ENCODE measurements at regions not wholly inside any gene's neighbourhood (a gene's known extent, or its start where the extent isn't known, plus 50 kb on each side); places are given as distances from the start of the nearest gene placed in this dataset.

- TF ChIP-seq, protein P1, sequence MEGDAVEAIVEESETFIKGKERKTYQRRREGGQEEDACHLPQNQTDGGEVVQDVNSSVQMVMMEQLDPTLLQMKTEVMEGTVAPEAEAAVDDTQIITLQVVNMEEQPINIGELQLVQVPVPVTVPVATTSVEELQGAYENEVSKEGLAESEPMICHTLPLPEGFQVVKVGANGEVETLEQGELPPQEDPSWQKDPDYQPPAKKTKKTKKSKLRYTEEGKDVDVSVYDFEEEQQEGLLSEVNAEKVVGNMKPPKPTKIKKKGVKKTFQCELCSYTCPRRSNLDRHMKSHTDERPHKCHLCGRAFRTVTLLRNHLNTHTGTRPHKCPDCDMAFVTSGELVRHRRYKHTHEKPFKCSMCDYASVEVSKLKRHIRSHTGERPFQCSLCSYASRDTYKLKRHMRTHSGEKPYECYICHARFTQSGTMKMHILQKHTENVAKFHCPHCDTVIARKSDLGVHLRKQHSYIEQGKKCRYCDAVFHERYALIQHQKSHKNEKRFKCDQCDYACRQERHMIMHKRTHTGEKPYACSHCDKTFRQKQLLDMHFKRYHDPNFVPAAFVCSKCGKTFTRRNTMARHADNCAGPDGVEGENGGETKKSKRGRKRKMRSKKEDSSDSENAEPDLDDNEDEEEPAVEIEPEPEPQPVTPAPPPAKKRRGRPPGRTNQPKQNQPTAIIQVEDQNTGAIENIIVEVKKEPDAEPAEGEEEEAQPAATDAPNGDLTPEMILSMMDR (IDR thresholded peaks at IDR 0.05): no peak
- TF ChIP-seq POLR2A (IDR thresholded peaks at IDR 0.05): no peak
- DNase-seq (ENCODE audit: low spot score in 2 of 2): peak in 1 of 2 donors; percentile 21
- 64 to 69% methylated on average over 22 of the region's 22 CpGs for WGBS, 2 donors
- no peak overlapping the region for H3K4me3 ChIP-seq (ENCODE audit: low read depth, poor library complexity, severe bottlenecking)
- intact Hi-C loops (cut with DNase I; ENCODE audit: low total_unique reads): loop anchor here (10.0 kb wide), 1 partner anchor 1175 kb away; no protein-coding TSS in a partner anchor
These were observed 290.5 kb upstream of the FOXF1 start for GRCh38 chr16:86219655-86220445.

DNA sequence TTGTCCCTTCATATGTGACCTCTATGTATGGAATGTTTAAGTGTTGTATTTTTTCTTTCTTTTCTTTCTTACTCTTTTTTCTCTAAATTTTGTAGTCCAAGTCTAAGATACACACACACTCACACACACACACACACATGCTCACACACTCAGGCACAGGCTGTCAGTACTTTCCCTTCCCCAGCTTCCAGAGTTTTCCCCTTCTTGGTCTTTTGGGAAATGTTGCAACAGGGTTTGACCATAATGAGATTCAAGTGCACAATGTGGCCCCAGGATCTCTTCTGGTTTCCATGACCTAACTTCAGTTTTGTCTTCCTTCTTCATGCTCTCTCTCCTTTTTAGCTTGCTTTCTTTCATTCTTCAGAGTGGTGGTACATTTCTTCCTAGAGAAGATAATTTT is 289.8 kb upstream of the FOXF1 start:
- intact Hi-C loops (cut with DNase I; ENCODE audit: low total_unique reads): no loop called here
- TF ChIP-seq, protein P1 (IDR thresholded peaks at IDR 0.05): no peak
- no peak for TF ChIP-seq POLR2A (IDR thresholded peaks at IDR 0.05)
- H3K4me3 ChIP-seq (ENCODE audit: low read depth, poor library complexity, severe bottlenecking): no peak overlapping the region
- no peak for DNase-seq (ENCODE audit: low spot score in 2 of 2)

- peak in 1 of 2 donors; percentile 72 for DNase-seq (ENCODE audit: low spot score in 2 of 2)
- intact Hi-C loops (cut with DNase I; ENCODE audit: low total_unique reads): no loop called here
- H3K4me3 ChIP-seq (ENCODE audit: low read depth, poor library complexity, severe bottlenecking): no peak overlapping the region
- TF ChIP-seq POLR2A (IDR thresholded peaks at IDR 0.05): no peak
- TF ChIP-seq, protein P1 (IDR thresholded peaks at IDR 0.05): no peak
- WGBS, 2 donors: 76 to 82% methylated on average over 8 of the region's 8 CpGs
These were observed 289.2 kb upstream of the FOXF1 start for GRCh38 chr16:86221085-86221484.

- DNase-seq (ENCODE audit: low spot score in 2 of 2): peak in 1 of 2 donors; percentile 57
- WGBS, 2 donors: 30 to 45% methylated on average over 13 of the region's 13 CpGs
- intact Hi-C loops (cut with DNase I; ENCODE audit: low total_unique reads): no loop called here
- no peak overlapping the region for H3K4me3 ChIP-seq (ENCODE audit: low read depth, poor library complexity, severe bottlenecking)
- TF ChIP-seq POLR2A (IDR thresholded peaks at IDR 0.05): no peak
- TF ChIP-seq, protein P1 (IDR thresholded peaks at IDR 0.05): no peak
These were observed 287.8 kb upstream of the FOXF1 start for GRCh38 chr16:86222547-86222946.

DNA sequence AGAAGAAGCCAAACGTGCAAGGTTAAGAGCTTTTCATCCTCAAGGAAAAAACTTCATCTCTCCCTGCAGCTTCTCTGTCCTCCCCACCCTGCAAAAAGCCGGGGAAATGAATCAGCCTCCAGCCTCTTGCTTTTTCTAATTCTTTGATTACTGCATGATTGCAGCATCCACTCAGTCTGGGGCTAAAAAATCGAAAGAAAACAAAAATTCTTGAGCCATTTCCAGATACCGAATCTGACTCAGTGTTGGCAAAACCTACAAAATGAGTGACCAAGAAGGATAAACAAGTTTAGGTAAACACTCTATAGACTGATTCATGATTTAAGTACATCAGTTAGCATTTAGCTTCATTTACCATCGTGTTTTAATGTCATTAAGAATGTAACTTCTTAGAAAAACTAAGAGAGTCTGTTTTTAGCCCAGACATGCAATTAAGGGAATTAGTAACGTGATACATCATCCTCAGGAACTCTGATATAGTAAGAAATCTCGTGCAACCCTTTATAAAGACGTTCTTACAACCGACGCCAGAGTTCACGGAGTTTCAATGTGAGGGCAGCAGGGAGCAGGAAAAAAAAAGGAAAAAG is 287.3 kb upstream of the FOXF1 start:
- no peak for DNase-seq (ENCODE audit: low spot score in 2 of 2)
- H3K4me3 ChIP-seq (ENCODE audit: low read depth, poor library complexity, severe bottlenecking): no peak overlapping the region
- WGBS, 2 donors: 18 to 21% methylated on average over 11 of the region's 11 CpGs
- no peak for TF ChIP-seq POLR2A (IDR thresholded peaks at IDR 0.05)
- TF ChIP-seq, protein P1 (IDR thresholded peaks at IDR 0.05): no peak
- intact Hi-C loops (cut with DNase I; ENCODE audit: low total_unique reads): no loop called here

All from lower leg skin (tissue), 4 donors.